ENCODE measurements at regions not wholly inside any gene's neighbourhood (a gene's known extent, or its start where the extent isn't known, plus 50 kb on each side); places are given as distances from the start of the nearest gene placed in this dataset.

DNA sequence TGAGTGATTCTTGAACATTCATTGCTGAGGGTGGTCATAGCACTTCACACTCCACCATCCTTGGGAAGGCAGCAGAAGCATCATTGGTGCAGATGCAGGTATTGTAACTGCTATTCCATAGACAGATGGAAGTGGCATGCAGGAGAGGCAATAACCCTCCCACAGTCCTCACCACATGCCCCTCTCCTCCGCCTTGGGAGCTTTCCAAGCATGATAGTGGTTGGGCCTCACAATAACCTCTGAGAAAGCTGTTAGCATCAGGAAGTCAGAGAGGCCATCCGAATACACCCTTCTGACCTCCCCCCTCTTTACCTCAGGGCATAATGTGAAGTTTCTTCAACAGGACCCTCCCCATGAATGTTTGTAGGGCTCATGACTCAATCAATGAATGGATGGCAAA lies 177.9 kb downstream of the KATNAL1 start:
- DNase-seq (ENCODE audit: extremely low read depth, low read depth) = no peak
- TF ChIP-seq, protein P1, sequence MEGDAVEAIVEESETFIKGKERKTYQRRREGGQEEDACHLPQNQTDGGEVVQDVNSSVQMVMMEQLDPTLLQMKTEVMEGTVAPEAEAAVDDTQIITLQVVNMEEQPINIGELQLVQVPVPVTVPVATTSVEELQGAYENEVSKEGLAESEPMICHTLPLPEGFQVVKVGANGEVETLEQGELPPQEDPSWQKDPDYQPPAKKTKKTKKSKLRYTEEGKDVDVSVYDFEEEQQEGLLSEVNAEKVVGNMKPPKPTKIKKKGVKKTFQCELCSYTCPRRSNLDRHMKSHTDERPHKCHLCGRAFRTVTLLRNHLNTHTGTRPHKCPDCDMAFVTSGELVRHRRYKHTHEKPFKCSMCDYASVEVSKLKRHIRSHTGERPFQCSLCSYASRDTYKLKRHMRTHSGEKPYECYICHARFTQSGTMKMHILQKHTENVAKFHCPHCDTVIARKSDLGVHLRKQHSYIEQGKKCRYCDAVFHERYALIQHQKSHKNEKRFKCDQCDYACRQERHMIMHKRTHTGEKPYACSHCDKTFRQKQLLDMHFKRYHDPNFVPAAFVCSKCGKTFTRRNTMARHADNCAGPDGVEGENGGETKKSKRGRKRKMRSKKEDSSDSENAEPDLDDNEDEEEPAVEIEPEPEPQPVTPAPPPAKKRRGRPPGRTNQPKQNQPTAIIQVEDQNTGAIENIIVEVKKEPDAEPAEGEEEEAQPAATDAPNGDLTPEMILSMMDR (IDR thresholded peaks at IDR 0.05; ENCODE audit: low read depth, low read length, missing control alignments) = no peak

DNA sequence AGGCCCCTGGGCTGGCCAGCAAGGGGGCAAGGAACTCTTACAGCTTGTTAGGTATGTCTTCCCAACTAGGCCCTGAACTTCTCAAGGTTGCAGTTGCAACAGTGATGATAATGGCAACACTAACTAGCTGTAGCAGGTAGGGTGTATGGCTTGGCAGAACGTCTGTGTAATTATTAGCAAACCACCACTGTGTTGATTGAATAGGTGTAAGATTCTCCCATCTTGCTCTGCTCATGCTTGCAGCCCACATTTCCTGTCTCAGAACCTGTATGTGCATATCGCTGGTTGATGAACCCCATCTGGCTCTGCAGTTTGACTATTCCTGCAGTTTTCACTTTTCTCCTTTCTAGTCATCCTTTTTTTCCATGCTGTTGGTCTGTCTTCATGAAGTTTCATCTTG lies 178.8 kb downstream of the KATNAL1 start:
- H3K4me3 ChIP-seq (replicated peaks; ENCODE audit: low read depth, low read length) = no peak overlapping the region
- TF ChIP-seq, protein P1 (IDR thresholded peaks at IDR 0.05; ENCODE audit: low read depth, low read length, missing control alignments) = no peak
- no peak for DNase-seq (ENCODE audit: extremely low read depth, low read depth)

More for the DNA sequence above, 177.9 kb downstream of the KATNAL1 start:
- no peak overlapping the region for H3K4me3 ChIP-seq (replicated peaks; ENCODE audit: low read depth, low read length)

GRCh38 chr13:30128095-30128494 lies 179.3 kb downstream of the KATNAL1 start:
- DNase-seq (ENCODE audit: extremely low read depth, low read depth) = no peak
- TF ChIP-seq, protein P1 (IDR thresholded peaks at IDR 0.05; ENCODE audit: low read depth, low read length, missing control alignments) = no peak
- H3K4me3 ChIP-seq (replicated peaks; ENCODE audit: low read depth, low read length) = no peak overlapping the region

GRCh38 chr13:30126903-30127428 lies 180.4 kb downstream of the KATNAL1 start:
- no peak for DNase-seq (ENCODE audit: extremely low read depth, low read depth)
- no peak overlapping the region for H3K4me3 ChIP-seq (replicated peaks; ENCODE audit: low read depth, low read length)
- TF ChIP-seq, protein P1 (IDR thresholded peaks at IDR 0.05; ENCODE audit: low read depth, low read length, missing control alignments) = no peak

DNA sequence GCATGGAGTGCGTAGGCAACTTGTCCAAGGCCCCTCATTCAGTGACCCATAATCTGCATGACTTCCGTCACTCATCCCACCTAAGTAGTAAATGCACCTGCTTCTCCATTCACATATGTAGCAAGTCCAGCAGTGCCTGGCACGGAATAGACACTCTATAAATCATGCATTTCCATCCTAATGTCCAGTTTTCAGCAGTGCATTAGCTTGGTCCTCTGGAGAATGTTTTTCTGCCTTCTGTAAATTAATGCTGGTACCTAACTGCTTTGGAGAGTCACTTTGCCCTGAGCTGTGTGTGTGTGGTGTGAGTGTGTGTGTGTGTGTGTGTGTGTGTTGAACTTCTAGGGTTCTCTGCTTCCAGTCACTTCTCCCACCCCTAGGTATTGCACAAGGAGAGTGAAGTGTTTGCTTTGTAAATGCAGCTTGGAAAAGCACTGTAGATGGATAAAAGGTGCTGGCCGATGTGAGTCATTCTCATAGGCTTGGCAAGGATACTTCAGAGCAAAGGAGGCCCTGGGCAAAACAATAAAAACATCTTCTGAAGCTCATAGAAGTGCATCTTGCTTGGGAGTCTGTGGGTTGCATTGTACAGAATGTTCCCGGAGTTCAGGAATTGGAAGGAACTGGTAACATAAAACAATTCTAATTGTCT lies 181.8 kb downstream of the KATNAL1 start:
- DNase-seq (ENCODE audit: extremely low read depth, low read depth) = peak; percentile 77
- TF ChIP-seq, protein P1 (IDR thresholded peaks at IDR 0.05; ENCODE audit: low read depth, low read length, missing control alignments) = no peak
- no peak overlapping the region for H3K4me3 ChIP-seq (replicated peaks; ENCODE audit: low read depth, low read length)

DNA sequence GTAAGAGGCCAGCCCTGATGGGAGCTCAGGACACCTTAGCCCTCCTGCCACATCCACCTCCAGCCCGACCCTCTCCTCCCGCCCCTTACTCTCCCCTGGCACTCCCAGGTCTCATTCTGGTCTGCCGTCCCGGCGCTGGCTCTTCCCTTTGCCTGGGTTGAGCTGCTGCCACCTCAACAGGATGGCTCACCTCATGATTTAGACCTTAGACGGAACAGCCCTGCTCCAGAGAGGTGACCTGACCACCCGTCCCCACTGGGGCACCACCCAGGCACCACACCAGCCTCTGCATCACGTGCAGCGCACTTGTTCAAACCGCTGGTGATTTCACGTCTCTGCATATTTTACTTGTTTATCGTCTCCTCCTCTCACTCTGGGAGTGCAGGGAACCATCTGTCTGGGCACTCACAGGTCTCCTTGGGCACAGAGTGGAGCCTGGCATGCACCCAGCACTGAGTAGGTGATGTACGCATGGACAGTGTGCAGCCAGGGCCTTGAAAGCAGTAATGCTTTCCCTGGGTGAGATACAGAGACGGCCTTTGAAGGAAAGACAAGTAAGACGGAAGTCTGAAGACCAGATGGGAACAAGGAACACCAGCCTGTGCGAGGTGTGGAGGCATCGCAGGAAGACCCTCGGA lies 183.1 kb downstream of the KATNAL1 start:
- TF ChIP-seq, protein P1 (IDR thresholded peaks at IDR 0.05; ENCODE audit: low read depth, low read length, missing control alignments) = no peak
- DNase-seq (ENCODE audit: extremely low read depth, low read depth) = no peak
- no peak overlapping the region for H3K4me3 ChIP-seq (replicated peaks; ENCODE audit: low read depth, low read length)

All from HFF-Myc (cell line).